Ishikawa (cell line): ENCODE measurements at regions not wholly inside any gene's neighbourhood (a gene's known extent, or its start where the extent isn't known, plus 50 kb on each side); places are given as distances from the start of the nearest gene placed in this dataset.

Experiments used
- CEBPB ChIP-seq: IDR thresholded peaks from 2 replicates; pipeline ENCODE4 v1.6.1; 2012
- EGR1 ChIP-seq: IDR thresholded peaks from 2 replicates; pipeline ENCODE4 v1.6.1; 2012
- RAD21 ChIP-seq: IDR thresholded peaks from 2 replicates; pipeline ENCODE4 v1.6.1; 2012; ENCODE audit warnings: low read depth
- REST ChIP-seq: IDR thresholded peaks from 2 replicates; pipeline ENCODE4 v1.6.1; 2012; ENCODE audit warnings: low read depth, mild to moderate bottlenecking
- TAF1 ChIP-seq: IDR thresholded peaks from 2 replicates; pipeline ENCODE4 v1.6.1; 2012; ENCODE audit warnings: low read depth, mild to moderate bottlenecking
- YY1 ChIP-seq: IDR thresholded peaks from 2 replicates; pipeline ENCODE4 v1.6.1; 2012; ENCODE audit warnings: low read depth

- TF ChIP-seq TAF1 (no peak), EGR1 (no peak), YY1 (no peak), CEBPB (no peak), RAD21 (no peak), REST (no peak)
Observed at GRCh38 chr2:188181067-188181838, 110.4 kb upstream of the GULP1 start.
